ENCODE measurements at regions not wholly inside any gene's neighbourhood (a gene's known extent, or its start where the extent isn't known, plus 50 kb on each side); places are given as distances from the start of the nearest gene placed in this dataset.

- Histone ChIP-seq H3K9me3 (ENCODE audit: control insufficient read depth, insufficient read depth, low read length) (peaks cover 4% of the 10 kb centered on the region; the same call in 1 of the 2 replicates), H4K20me1 (ENCODE audit: control insufficient read depth, insufficient read depth, low read depth, low read length) (no peaks in the 10 kb centered on the region), H3K4me3 (ENCODE audit: low read length) (no peak overlapping the region)
Measured at GRCh38 chr9:86755561-86755941, 191.8 kb downstream of the GAS1 start.

GRCh38 chr9:86754581-86755560 is 192.4 kb downstream of the GAS1 start:
- Histone ChIP-seq H3K27ac (ENCODE audit: low read depth, low read length) (no peak overlapping the region), H3K79me2 (ENCODE audit: control insufficient read depth, low read length) (no peaks in the 10 kb centered on the region), H4K20me1 (ENCODE audit: control insufficient read depth, insufficient read depth, low read depth, low read length) (no peaks in the 10 kb centered on the region), H3K9me2 (replicated peaks; ENCODE audit: control insufficient read depth, low read length) (no peaks in the 10 kb centered on the region), H3K4me3 (ENCODE audit: low read length) (no peak overlapping the region), H3K27me3 (ENCODE audit: control insufficient read depth, low read length) (no peaks in the 10 kb centered on the region), H3K36me3 (ENCODE audit: control insufficient read depth, low read length) (no peaks in the 10 kb centered on the region), H3F3A (ENCODE audit: control insufficient read depth, insufficient read depth) (no peaks in the 10 kb centered on the region), H3K4me2 (ENCODE audit: low read length) (no peak overlapping the region), H3K9me3 (ENCODE audit: control insufficient read depth, insufficient read depth, low read length) (peaks cover 4% of the 10 kb centered on the region; the same call in 1 of the 2 replicates), H3K4me1 (ENCODE audit: control insufficient read depth, low read length) (no peaks in the 10 kb centered on the region)
- TF ChIP-seq EZH2phosphoT487 (IDR thresholded peaks at IDR 0.05; ENCODE audit: borderline replicate concordance, low read length) (no peak), CTCF (IDR thresholded peaks at IDR 0.05; ENCODE audit: low read depth, low read length, poor library complexity, severe bottlenecking) (no peak)

More at GRCh38 chr9:86755561-86755941, 191.8 kb downstream of the GAS1 start:
- no peak for TF ChIP-seq EZH2phosphoT487 (IDR thresholded peaks at IDR 0.05; ENCODE audit: borderline replicate concordance, low read length)
- TF ChIP-seq CTCF (IDR thresholded peaks at IDR 0.05; ENCODE audit: low read depth, low read length, poor library complexity, severe bottlenecking), result no peak
- H3K27me3 ChIP-seq (ENCODE audit: control insufficient read depth, low read length), result no peaks in the 10 kb centered on the region
- H3K4me2 ChIP-seq (ENCODE audit: low read length), result no peak overlapping the region
- H3K4me1 ChIP-seq (ENCODE audit: control insufficient read depth, low read length), result no peaks in the 10 kb centered on the region
- H3K9me2 ChIP-seq (replicated peaks; ENCODE audit: control insufficient read depth, low read length), result no peaks in the 10 kb centered on the region
- H3K27ac ChIP-seq (ENCODE audit: low read depth, low read length), result no peak overlapping the region
- H3F3A ChIP-seq (ENCODE audit: control insufficient read depth, insufficient read depth), result no peaks in the 10 kb centered on the region
- no peaks in the 10 kb centered on the region for H3K36me3 ChIP-seq (ENCODE audit: control insufficient read depth, low read length)
- no peaks in the 10 kb centered on the region for H3K79me2 ChIP-seq (ENCODE audit: control insufficient read depth, low read length)

- H3K36me3 ChIP-seq (ENCODE audit: control insufficient read depth, low read length), result no peaks in the 10 kb centered on the region
- no peaks in the 10 kb centered on the region for H3K4me1 ChIP-seq (ENCODE audit: control insufficient read depth, low read length)
- H3K79me2 ChIP-seq (ENCODE audit: control insufficient read depth, low read length), result no peaks in the 10 kb centered on the region
- no peaks in the 10 kb centered on the region for H3K27me3 ChIP-seq (ENCODE audit: control insufficient read depth, low read length)
- TF ChIP-seq EZH2phosphoT487 (IDR thresholded peaks at IDR 0.05; ENCODE audit: borderline replicate concordance, low read length) (no peak), CTCF (IDR thresholded peaks at IDR 0.05; ENCODE audit: low read depth, low read length, poor library complexity, severe bottlenecking) (no peak)
- no peaks in the 10 kb centered on the region for H3K9me2 ChIP-seq (replicated peaks; ENCODE audit: control insufficient read depth, low read length)
- no peaks in the 10 kb centered on the region for H4K20me1 ChIP-seq (ENCODE audit: control insufficient read depth, insufficient read depth, low read depth, low read length)
- H3K4me3 ChIP-seq (ENCODE audit: low read length), result no peak overlapping the region
- no peak overlapping the region for H3K4me2 ChIP-seq (ENCODE audit: low read length)
- no peak overlapping the region for H3K27ac ChIP-seq (ENCODE audit: low read depth, low read length)
- no peaks in the 10 kb centered on the region for H3F3A ChIP-seq (ENCODE audit: control insufficient read depth, insufficient read depth)
- H3K9me3 ChIP-seq (ENCODE audit: control insufficient read depth, insufficient read depth, low read length), result peaks cover 4% of the 10 kb centered on the region; the same call in 1 of the 2 replicates
Measured at GRCh38 chr9:86753836-86754235, 193.5 kb downstream of the GAS1 start.

Measured in DOHH2 (cell line).